ENCODE measurements at regions not wholly inside any gene's neighbourhood (a gene's known extent, or its start where the extent isn't known, plus 50 kb on each side); places are given as distances from the start of the nearest gene placed in this dataset.
"Not testable (repeated sequence)": the region's sequence is repeated elsewhere in the genome, so short reads cannot be mapped to it uniquely, and the experiment has no call there.

DNA sequence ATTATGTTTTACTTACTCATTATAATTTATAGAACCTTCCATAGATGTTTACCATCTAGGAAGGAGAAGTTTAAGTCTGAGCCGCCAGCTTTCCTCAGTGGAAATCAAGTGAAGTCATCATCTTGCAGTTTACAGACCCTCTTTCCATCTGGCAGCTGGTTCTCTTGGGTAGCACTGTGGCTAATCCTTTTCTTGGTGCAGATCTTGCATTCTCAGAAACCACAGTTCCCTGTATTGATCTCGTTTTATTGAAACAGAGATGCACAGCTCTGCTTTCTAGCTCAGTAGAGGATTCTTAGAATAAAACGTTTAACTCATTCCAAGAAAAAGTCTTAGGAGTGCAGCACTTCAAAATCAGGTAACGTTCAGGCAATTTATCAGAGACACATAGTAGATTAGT lies 1154.7 kb downstream of the FOXD4L5 start:
- not testable (repeated sequence) for DNase-seq (ENCODE audit: low spot score)

DNA sequence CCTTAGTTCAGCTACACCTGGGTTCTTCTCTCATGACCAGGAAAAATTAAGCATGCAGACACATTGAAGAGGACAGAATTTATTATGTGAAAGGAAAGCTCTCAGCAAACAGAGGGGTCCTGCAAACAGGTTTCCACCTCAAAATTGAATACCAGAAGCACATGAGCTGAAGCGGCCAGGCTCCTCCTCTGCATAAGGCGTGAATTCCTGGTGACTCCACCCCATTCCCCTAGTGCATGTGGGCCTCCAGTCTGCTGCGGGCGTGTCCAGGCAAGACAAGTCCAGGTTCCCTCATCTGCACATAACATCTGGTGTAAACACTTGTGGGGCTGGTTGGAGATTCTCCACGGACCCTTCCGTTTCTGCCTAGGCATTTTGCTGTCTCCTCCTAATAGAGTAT lies 1156.4 kb downstream of the FOXD4L5 start:
- DNase-seq (ENCODE audit: low spot score) = no peak

DNA sequence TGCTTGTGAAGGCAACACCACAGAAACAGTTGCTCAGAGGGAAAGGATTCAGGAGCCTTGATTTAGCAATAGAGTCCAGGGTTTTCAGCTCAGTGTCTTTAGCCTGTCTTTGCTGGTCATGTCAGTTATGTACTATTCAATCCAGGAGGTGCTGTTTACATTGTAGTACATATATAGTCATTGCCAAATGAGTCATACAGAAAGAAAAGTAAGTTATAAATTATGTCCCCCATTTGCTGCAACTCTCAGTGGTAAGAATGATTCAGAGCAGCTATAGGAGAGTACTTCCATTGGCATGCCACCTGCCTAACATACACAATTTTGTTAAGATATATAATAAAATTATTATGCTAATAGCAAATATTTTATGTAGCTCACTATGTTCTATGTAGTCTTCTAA lies 1163.4 kb downstream of the FOXD4L5 start:
- DNase-seq (ENCODE audit: low spot score) = not testable (repeated sequence)

DNA sequence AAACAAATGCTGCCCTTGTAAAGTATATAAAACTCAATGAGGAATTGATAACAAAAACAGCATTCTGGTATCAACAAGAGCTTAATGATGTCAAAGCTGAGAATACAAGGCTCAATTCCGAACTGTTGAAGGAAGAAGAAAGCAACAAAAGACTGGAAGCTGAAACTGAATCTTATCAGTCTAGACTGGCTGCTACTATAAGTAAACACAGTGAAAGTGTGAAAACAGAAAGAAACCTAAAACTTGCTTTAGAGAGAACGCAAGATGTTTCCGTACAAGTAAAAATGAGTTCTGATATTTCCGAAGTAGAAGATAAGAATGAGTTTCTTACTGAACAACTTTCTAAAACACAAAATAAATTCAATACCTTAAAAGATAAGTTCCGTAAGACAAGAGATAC lies 1167.7 kb downstream of the FOXD4L5 start:
- not testable (repeated sequence) for DNase-seq (ENCODE audit: low spot score)

DNA sequence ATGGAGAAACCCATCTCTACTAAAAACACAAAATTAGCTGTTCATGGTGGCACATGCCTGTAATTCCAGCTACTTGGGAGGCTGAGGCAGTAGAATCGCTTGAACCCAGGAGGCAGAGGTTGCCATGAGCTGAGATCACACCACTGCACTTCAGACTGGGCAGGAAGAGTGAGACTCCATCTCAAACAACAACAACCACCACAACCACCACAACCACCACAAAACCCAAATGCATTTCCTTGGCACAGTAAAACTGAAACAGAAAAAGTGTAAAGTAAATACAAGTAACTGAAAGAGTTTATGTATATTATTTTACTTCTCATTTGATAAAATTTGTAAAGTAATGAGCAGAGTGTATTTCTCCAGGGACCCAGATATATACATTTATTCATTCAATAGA lies 1177.1 kb downstream of the FOXD4L5 start:
- not testable (repeated sequence) for DNase-seq (ENCODE audit: low spot score)

DNA sequence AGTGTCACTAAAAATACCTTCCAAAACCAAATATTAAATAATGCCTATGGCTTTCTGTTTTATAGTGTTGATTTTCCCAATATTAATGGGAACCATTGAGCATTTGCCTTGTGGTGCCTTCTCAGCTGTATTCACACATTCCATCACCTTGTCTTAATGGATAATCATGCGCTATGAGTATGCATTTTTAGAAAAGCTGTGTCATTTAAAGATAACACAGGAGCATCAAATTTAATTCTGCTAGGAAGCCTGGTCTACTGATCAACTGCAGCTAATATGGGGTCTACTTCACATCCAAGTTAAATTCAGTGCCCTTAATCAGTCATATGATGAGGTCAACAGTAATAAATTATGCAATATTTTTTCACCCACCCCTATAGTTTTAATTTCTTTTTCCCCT lies 1177.8 kb downstream of the FOXD4L5 start:
- not testable (repeated sequence) for DNase-seq (ENCODE audit: low spot score)

DNA sequence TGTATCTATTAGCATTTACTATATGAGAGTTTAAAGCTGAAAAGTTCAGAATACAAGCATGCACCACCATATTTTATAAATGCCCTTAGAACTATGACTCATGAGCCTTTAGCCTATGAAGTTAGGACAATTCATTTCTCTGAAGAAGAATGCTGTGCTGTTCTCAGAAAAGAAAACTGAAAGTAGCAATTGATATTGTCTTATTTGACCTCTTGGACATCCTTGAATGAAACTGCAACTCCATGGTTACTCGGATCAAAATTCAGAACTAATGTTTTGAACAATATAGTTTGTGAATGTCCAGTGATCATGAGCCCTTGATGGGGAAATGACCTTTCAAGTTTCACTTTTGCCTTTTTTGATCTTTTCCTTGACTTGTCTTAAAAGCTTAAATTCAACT lies 1179.8 kb downstream of the FOXD4L5 start:
- DNase-seq (ENCODE audit: low spot score) = not testable (repeated sequence)

DNA sequence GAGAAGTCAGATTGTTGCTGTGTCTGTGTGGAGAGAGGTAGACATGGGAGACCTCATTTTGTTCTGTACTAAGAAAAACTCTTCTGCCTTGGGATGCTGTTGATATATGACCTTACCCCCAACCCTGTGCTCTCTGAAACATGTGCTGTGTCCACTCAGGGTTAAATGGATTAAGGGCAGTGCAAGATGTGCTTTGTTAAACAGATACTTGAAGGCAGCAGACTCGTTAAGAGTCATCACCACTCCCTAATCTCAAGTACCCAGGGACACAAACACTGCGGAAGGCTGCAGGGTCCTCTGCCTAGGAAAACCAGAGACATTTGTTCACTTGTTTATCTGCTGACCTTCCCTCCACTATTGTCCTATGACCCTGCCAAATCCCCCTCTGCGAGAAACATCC lies 1183.5 kb downstream of the FOXD4L5 start:
- not testable (repeated sequence) for DNase-seq (ENCODE audit: low spot score)

DNA sequence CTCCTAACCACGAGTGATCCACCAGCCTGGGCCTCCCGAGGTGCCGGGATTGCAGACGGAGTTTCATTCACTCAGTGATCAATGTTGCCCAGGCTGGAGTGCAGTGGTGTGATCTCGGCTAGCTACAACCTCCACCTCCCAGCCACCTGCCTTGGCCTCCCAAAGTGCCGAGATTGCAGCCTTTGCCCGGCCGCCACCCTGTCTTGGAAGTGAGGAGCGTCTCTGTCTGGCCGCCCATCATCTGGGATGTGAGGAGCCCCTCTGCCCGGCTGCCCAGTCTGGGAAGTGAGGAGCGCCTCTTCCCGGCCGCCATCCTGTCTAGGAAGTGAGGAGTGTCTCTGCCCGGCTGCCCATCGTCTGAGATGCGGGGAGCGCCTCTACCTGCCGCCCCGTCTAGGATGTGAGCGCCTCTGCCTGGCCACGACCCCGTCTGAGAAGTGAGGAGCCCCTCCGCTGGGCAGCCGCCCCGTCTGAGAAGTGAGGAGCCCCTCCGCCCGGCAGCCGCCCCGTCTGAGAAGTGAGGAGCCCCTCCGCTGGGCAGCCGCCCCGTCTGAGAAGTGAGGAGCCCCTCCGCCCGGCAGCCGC lies 1184.3 kb downstream of the FOXD4L5 start:
- DNase-seq (ENCODE audit: low spot score) = not testable (repeated sequence)

DNA sequence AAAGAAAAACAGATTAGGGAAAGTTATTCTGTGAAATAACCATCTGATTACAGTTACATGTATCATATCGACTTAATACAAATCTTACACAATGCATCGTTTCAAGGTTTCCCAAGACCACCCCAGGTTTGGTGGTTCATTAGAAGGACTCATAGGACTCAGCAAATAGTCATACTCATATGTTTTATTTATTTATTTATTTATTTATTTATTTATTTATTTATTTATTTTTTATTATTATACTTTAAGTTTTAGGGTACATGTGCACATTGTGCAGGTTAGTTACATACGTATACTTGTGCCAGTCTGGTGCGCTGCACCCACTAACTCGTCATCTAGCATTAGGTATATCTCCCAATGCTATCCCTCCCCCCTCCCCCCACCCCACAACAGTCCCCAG lies 1199.0 kb downstream of the FOXD4L5 start:
- DNase-seq (ENCODE audit: low spot score) = not testable (repeated sequence)

DNA sequence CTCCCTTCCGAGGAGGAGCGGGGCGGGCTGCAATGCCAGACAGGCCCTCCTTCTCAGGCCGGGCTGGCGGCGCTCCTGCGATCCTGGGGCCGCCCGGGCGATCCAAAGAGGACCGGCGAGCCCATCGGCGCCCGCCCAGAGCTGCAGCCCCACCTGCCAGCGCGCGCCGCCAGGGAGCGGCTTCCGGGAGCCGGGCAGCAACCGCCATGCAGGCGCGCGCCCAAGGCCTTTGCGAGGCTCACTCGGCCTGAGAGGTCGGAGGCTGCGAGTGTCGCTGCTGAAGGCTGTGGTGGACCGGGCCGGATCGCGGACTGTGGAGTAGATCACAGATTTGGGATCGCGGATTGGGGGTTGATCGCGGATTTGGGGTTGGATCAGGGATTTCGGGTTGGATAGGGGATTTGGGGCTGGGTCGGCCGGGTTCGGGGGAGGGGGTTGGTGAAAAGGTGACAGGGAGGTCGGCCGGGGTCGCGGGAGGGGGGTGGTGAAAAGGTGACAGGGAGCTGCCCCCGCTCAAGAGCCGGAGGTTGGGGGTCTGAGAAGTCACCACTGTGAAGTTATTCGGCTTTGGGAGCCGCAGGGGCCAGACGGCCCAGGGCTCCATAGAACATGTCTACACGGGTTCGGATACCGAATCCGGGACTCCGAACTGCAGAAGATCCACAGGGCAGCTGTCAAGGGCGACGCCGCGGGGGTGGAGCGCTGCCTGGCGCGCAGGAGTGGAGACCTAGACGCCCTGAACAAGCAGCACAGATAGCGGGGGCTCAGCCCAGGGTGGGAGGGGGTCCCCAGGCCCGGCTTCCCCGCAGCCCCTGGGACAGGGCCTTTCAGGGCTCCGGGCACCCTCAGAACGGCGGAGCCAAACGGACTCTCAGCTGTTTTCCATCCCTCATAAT lies 1213.4 kb downstream of the FOXD4L5 start:
- DNase-seq (ENCODE audit: low spot score) = not testable (repeated sequence)

DNA sequence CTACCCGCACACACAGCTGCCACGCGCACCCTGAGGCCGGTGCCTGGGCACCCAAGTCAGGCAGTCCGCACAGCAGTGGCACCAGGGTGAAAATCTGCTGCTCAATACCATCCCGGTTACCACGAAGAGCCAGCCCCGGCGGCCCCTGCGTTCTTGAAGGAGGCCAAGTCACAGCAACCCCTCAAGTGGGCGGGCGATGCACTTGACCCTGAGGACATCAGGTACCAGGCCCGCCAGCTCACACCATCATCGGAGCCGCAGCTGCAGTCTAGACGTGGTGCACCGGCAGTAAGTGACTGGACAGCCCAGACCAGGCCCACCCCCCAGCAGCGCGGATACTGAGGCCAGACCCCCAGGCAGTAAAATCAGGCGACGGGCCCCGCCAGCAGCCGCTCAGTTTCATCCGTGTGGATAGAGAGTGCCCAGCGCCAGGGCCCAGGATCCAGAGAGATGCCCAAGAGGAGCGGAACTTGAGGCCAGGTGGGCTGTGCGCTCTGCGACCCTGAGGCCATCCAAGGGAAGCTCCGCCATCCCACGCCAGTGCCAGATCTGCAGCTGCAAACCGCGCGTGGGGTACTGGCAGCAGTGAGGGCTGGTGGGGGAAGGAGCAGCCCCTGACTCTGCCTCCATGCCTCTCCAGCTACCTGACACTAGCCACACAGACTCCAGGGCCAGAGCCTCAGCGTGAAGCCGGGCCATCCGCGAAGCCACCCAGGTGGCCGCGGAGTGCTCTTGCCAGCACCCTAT lies 1214.2 kb downstream of the FOXD4L5 start:
- not testable (repeated sequence) for DNase-seq (ENCODE audit: low spot score)

DNA sequence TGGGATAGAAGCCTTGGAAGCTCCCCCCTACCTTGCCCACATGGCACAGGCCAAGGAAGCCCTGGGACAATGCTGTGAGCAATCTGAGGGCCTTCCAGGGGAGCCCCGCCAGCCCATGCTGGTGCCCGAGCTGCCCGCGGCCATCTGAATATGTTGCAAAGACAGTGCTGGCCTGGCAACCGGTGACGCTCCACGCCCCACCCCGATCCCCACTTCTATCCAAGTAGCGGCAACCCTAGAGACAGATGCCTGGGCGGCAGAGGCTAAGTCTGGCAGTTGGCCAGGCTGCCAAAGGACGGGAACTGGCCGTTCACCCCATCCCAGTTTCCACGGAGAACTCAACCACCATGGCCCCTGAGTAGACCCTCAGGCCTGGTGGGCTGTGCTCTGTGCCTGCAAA lies 1214.9 kb downstream of the FOXD4L5 start:
- DNase-seq (ENCODE audit: low spot score) = not testable (repeated sequence)

DNA sequence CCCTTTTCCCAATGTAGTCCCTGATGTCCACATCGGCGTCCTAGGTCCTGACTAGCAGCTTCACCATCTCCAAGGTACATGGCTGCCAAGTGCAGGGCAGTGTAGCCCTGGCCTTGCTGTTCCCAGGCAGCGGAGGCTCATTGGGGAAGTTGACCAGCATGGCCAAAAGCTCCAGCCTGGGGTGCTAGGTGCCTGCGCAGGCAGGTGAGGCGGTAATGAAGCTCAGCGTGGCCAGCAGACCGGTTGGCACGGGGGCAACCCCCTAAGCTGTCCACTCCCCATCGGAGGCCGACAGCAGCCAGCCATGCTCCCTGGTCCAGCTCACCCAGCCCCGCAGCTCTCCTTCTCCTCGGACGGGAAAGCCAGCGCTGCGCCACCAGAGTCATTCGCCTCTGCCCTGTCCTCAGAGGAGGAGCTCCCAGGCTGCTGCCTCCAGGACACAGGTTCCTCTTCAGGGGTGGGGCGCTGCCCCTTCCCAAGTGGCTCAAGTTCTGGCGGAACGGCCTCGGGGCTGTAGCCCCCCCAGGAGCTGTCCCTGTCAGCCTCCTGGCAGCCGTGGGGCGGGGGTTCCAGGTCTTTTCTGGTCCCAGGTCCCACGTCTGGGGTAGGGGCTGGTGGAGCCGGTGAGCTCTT lies 1218.2 kb downstream of the FOXD4L5 start:
- no peak for DNase-seq (ENCODE audit: low spot score)

DNA sequence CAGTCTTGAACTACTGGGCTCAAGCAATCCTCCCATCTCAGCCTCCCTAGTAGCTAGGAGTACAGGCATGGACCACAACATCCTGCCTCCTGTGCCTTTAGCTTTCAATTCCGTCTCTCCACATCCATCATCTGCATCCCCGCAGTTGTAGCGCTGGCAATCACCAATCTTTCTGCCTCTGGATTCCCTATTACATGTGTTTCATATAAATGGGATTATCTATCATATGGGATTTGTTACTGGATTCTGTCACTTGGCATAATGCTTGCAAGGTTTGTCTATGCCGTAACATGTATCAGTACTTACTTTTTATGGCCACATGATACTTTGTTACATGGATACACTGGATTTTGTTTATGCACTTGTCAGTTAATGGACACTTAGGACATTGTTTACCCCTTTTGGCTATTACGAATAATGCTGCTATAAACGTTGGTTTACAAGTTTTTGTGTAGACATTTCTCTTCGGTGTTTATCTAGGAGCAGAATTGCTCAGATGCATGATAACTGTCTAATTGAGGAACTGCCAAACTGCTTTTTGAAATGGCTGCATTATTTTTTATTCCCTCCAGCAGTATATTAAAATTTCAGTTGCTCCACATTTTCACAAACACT lies 1223.9 kb downstream of the FOXD4L5 start:
- no peak for DNase-seq (ENCODE audit: low spot score)

DNA sequence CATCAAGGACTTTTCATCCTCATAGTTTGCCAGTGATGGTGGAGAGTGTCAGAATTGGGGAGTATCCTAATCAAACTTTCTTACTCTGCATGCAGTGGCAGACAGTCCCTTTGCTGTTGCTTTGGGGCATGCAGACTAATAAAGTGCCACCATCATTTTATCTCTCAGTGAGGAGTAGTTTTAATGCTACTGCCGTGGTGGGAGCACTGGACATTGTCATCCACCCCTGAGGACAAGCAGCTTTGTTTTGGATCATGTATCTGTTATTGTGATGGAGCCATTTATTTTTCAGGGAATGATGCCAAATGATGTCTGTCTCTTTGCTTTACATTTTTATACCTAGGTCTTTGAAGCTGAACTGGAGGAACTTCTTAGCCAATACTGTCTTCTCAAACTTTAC lies 1226.9 kb downstream of the FOXD4L5 start:
- not testable (repeated sequence) for DNase-seq (ENCODE audit: low spot score)

DNA sequence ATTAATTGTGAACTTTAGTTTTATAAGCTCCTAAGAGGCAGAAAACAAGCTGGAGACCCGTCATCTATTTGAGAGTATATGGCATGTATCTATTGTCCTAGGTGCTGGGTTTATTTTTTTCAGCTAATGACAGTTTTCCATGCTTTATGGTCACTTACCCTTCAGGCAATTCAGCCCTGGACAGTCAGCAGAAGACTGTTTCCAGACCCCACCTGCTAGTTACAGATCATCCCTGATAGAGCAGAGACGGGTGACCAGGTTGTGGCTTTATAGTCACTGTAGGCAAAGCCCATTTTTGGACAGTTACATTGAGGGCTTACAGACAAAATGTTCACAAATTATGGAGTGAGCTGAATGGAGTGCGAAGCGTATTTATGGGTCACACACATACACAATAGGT lies 1227.5 kb downstream of the FOXD4L5 start:
- no peak for DNase-seq (ENCODE audit: low spot score)

DNA sequence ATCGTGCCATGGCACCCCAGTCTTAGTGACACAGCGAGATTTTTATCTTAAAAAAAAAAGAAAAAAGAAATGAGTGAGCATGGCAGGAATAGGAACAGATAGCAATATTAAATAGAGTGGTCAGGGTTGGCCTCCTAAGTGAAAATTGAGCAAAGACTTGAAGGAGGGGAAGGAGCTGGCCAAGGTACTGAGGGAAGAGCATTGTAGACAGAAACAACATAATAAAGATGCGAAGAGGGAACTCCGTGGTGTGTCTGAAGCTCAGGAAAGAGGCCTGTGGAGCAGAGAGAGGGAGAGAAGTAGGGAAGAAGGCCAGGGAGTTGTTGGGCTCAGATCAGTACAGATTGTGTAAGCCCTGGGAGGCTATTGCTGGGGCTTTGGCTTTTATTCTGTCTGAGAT lies 1256.1 kb downstream of the FOXD4L5 start:
- not testable (repeated sequence) for DNase-seq (ENCODE audit: low spot score)

DNA sequence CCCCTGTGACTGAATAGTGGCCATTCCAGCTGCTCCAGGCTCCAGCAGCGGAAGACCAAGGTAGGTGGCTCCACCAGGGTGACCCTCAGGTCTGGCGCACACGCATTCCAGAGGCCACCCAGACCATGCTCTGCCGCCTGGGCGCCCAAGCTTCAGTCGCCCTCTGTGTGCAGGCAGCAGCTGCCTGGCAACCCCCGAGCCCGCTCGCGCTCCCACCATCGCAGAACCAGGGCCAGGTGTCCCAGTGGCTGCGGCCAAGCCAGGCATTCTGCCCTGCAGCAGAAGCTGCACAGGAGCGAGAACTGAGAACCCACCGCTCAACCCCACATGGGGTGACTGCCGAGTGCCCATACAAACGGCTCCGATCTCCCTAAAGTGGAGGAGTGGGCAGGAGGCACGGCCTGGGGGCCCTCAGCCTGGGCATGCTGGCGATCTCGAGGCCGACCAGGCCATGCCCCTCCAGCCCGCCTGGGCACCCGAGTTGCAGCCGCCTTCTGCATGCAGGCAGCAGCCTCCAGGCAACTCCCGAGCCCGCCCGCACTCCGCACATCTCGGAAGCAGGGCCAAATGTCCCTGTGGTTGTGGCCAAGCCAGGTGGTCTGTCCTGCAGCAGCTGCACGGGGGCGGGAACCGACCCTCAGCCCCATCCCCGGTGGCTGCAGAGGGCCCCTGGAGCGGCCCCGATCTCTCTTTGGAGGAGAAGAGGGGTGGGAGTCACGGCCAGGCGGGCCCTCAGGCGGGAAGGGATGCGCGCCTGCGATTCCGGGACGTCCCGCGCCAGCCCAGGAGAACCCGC lies 1264.1 kb downstream of the FOXD4L5 start:
- not testable (repeated sequence) for DNase-seq (ENCODE audit: low spot score)

DNA sequence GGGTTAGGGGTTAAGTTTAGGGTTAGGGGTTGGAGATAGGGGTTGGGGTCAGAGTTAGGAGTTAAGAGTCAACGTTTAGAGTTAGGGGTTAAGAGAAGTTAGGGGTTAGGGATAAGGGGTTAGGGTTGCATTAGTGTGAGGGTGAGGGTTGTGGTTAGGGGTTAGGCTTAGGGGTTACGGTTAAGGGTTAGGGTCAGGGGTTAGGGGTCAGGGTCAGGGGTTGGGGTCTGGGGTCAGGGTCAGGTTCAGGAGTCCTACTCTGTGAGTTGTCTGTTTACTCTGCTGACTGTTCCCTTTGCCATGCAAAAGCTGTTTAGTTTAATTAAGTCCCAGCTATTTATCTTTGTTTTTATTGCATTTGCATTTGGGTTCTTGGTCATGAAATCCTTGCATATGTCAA lies 1267.3 kb downstream of the FOXD4L5 start:
- DNase-seq (ENCODE audit: low spot score) = not testable (repeated sequence)

Measured in H4 (cell line).